GM18519 (cell line): ENCODE measurements at regions not wholly inside any gene's neighbourhood (a gene's known extent, or its start where the extent isn't known, plus 50 kb on each side); places are given as distances from the start of the nearest gene placed in this dataset.

Experiments used
- ATAC-seq: cut with Tn5 transposase; IDR thresholded peaks from one replicate; pipeline ENCODE4 v1.9.1; 2021; ENCODE audit warnings: mild to moderate bottlenecking, moderate library complexity; ENCODE audit not compliant: unreplicated experiment, low FRiP score

DNA sequence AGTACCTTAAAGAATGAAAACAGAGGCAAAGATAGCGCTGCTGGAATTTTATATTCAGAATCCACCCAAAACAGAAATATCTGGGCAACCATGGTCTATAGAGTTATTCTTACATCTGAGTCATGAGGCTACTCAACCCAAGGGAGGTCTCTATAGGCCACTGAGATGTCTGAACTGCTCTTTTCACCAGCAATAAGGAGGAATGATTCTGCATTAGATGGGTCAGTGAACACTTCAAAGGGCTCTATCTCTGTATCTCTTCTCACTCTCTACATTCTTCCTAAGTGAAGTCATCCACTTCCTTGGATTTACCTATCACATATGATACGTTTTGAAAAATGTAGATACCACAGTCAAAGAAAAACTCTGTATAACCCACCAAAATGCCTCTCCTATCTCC is 90.2 kb upstream of the NGF start:
- ATAC-seq = no peak

DNA sequence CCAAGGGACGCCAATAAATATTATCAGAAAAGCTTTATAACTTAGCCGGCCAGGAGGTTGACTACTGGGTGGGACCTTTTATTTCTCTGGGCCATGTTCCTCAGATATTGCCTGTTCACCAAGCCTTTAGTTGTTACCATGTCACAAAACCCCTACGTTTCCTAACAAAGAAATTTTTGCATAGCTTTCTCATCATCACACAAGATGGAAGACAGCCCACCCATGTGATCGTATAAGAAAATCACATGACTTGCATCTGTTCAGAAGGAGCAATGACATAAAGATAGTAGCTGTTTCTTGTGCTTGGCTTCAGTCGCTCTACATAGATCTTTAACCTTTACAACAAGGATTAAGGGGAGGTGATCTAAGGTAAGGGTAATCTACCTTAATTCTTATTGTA is 88.9 kb upstream of the NGF start:
- ATAC-seq = no peak

DNA sequence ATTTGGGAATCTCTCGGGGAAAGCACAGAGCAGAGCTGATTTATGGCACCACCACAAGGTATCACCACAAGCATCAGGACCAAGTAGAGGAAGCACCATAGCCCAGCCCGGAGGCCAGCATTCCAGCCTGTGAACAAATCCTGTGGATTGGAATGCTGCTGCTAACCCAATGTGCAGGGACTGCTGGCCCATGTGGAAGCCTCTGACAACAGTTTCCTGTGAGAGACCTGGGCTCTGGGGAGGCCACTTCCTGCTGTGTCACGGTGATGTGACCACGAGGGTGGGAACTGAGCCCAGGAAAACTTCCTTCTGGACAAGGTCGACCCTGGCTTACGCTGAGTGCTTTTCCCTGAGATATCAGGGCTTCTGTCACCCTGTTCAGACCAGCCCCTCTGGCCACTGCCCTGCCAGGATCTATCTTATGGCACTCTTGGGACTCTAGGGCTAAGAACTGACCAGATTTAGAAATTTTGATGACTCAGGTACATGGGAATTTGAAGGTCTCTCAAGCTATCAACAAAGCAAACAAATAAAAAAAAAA is 88.3 kb upstream of the NGF start:
- no peak for ATAC-seq

DNA sequence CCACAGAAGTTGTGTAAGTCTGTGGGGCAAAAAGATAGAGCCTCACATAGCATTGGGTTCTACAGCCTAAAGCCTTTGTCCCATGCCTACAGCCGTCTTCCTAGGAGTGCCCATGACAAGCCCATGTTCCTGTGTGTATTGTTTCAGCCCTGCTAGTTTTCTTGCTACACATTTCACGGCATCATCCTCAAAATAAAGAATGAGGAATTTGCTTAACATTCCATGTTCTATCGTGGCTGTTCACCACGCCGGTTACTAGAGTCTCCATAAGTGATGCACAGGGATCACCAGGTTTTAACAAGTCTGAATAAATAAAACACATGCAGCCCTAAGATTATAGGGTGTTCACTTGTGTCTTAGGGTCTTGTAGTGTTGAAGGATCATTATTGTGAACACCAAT is 87.4 kb upstream of the NGF start:
- no peak for ATAC-seq

DNA sequence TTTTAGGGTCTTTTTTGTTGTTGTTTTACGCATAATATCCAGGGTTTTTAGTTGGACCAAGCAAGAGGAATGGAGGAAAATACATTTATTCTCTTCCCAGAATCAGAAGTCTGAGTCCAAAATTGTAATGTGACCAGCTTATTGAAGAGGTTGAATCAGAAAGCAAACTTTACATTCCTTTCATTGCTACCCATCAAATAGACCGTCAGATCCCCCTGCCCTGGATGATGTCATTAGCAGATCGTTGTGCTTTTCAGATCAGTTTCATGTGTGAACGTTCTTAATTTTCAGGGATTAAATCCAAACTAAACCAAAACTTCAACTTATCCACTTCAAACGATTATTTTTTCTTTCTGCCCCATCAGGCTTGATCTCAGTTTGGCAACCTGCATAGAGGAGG is 85.7 kb upstream of the NGF start:
- ATAC-seq = no peak

- ATAC-seq = no peak
These were observed 81.5 kb upstream of the NGF start for GRCh38 chr1:115419571-115419970.

- no peak for ATAC-seq
These were observed 75.6 kb upstream of the NGF start for GRCh38 chr1:115413621-115414020.

GRCh38 chr1:115413208-115413607 is 75.2 kb upstream of the NGF start:
- no peak for ATAC-seq

- no peak for ATAC-seq
These were observed 74.7 kb upstream of the NGF start for GRCh38 chr1:115412733-115413132.

DNA sequence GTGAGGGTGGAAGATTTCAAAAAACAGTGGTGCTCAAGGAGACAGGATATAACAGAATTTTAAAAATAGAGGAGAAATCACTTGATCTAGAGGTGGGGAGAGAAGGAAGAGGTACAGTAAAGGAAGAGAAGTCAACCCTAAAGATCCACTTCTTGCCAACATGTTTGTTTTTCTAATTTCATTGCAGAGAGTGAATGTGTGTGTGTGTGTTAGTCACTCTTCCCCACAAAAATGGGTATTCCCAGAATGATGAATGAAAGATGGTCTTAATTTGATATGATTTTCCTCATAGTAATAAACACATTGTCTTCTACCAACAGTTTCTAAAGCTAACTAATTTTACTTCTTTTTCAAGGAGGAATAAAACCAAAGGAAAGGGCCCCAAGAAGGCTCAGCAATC is 74.2 kb upstream of the NGF start:
- ATAC-seq = no peak

DNA sequence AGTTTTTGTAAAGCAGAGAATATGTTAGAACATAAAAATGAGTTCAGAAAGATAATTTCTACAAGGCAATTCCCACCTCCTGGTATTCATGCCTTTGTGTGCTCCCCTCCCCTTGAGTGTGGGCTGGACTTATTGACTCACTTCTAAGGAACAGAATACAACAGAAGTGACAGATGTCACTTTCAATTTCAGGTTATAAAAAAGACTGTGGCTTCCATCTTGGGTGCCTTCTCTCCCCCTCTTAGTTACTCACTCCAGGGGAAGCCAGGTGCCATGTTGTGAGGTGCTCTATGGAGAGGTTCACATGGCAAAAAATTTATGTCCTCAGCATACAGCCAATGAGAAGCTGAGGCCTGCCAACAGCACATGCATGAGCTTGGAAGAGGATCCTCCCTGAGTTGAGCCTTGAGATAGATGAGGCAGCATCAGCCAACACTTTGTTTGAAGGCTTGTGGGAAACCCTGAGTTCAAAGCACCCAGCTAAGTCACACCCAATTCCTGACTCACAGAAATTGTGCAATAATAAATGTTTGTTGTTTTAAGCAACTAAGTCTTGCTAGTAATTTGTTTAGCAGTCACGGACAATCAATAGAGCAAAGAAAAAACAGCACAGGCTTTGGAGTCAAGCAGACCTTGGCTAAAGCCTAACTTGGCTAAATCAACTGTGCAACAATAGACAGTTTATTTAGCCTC is 73.5 kb upstream of the NGF start:
- no peak for ATAC-seq

- no peak for ATAC-seq
These were observed 71.3 kb upstream of the NGF start for GRCh38 chr1:115409094-115410015.

DNA sequence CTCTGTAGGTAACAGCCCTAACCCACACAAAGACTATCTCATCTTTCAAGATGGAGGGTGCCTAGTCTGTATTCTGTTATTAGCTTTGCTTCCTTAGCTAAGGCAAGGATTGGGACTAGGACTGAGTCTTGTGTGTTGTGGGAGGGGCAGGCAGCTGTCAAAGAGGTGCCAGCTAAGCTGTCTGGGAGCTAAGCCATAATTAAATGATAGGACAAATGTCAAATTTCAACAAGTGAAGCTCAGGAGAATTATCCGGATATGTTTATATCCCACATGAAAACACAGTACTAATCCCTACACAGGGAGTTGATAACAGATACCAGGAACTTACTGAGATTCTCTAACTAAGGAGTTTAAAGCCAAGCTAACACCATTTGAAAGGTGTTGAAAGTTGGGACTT is 70.5 kb upstream of the NGF start:
- ATAC-seq = no peak

DNA sequence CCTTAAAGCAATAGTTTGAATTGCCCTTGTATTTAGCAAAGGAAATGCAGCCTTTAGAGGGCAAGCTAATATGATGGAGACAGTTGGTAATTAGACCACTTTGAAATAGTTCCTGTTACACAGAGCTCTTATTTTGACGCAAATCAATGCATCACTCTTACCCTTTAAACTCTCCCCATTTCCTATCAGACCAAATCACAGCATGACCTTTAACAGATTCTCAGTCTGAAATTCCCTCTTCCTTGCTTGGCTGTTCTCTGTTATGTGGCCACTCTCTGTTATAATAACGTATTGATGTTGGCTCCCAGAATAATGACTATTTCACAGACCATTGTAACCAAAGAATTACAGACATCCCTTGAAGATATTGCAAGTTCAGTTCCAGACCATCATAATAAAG is 66.9 kb upstream of the NGF start:
- ATAC-seq = no peak

- ATAC-seq = no peak
These were observed 64.7 kb upstream of the NGF start for GRCh38 chr1:115402753-115403184.

GRCh38 chr1:115401676-115402075 is 63.6 kb upstream of the NGF start:
- no peak for ATAC-seq

GRCh38 chr1:115400891-115401290 is 62.8 kb upstream of the NGF start:
- ATAC-seq = no peak

GRCh38 chr1:115400426-115400825 is 62.4 kb upstream of the NGF start:
- no peak for ATAC-seq

- ATAC-seq = no peak
These were observed 60.7 kb upstream of the NGF start for GRCh38 chr1:115398745-115399144.
